IPS DF 6.9 (cell line): ENCODE measurements at regions not wholly inside any gene's neighbourhood (a gene's known extent, or its start where the extent isn't known, plus 50 kb on each side); places are given as distances from the start of the nearest gene placed in this dataset.

ENCODE experiments used
- DNase-seq: peaks from one replicate; pipeline ENCODE4 v3.0.0-alpha.2; 2013; ENCODE audit warnings: low read depth, low spot score
- H3K27ac ChIP-seq: one replicate; pipeline ENCODE4 v1.5.1; 2013; ENCODE audit warnings: low read length, control low read depth
- H3K27me3 ChIP-seq: 2 replicates; pipeline ENCODE4 v1.6.1; 2013; ENCODE audit warnings: mild to moderate bottlenecking, low read length; ENCODE audit not compliant: control insufficient read depth, insufficient read depth
- H3K36me3 ChIP-seq: 2 replicates; pipeline ENCODE4 v1.6.1; 2013; ENCODE audit warnings: low read length; ENCODE audit not compliant: control insufficient read depth, insufficient read depth
- H3K4me1 ChIP-seq: 2 replicates; pipeline ENCODE4 v1.6.1; 2013; ENCODE audit warnings: low read length; ENCODE audit not compliant: control insufficient read depth, insufficient read depth
- H3K4me3 ChIP-seq: 2 replicates; pipeline ENCODE4 v1.5.1; 2013; ENCODE audit warnings: mild to moderate bottlenecking, low read length
- H3K9me3 ChIP-seq: 2 replicates; pipeline ENCODE4 v1.6.1; 2013; ENCODE audit warnings: low read length, inconsistent platforms; ENCODE audit not compliant: control insufficient read depth, insufficient read depth
- WGBS: extraction: QIAGEN DNeasy Blood & Tissue Kit; methylation state at CpG from one replicate; pipeline ENCODE4 v1.1.7; 2013; ENCODE audit warnings: mixed read lengths, missing lambda C conversion rate; ENCODE audit not compliant: insufficient read length, insufficient coverage; 5-methylcytosine and 5-hydroxymethylcytosine counted together

GRCh38 chr9:104326912-104327311, 177.2 kb upstream of the OR13F1 start:
- Histone ChIP-seq H3K4me3 (no peak overlapping the region), H3K4me1 (no peaks in the 10 kb centered on the region), H3K9me3 (no peaks in the 10 kb centered on the region), H3K27me3 (no peaks in the 10 kb centered on the region), H3K27ac (no peak overlapping the region), H3K36me3 (no peaks in the 10 kb centered on the region)
- no CpG with 5 or more reads among the region's 2 CpGs for WGBS
- DNase-seq = no peak

- H3K4me3 ChIP-seq = no peak overlapping the region
- no peaks in the 10 kb centered on the region for H3K9me3 ChIP-seq
- H3K4me1 ChIP-seq = no peaks in the 10 kb centered on the region; the same call in 1 of the 2 replicates
- H3K27ac ChIP-seq = no peak overlapping the region
- no peak for DNase-seq
- H3K27me3 ChIP-seq = no peaks in the 10 kb centered on the region
- H3K36me3 ChIP-seq = no peaks in the 10 kb centered on the region
- 100% methylated on average over 1 of the region's 18 CpGs for WGBS
These were observed 174.8 kb upstream of the OR13F1 start for GRCh38 chr9:104329245-104329644.

- Histone ChIP-seq H3K9me3 (no peaks in the 10 kb centered on the region), H3K27me3 (no peaks in the 10 kb centered on the region), H3K36me3 (no peaks in the 10 kb centered on the region), H3K27ac (no peak overlapping the region), H3K4me1 (no peaks in the 10 kb centered on the region; the same call in 1 of the 2 replicates), H3K4me3 (no peak overlapping the region)
- no peak for DNase-seq
- WGBS = no CpG with 5 or more reads among the region's 3 CpGs
These were observed 173.2 kb upstream of the OR13F1 start for GRCh38 chr9:104330841-104331240.

- H3K4me3 ChIP-seq = no peak overlapping the region
- H3K27me3 ChIP-seq = no peaks in the 10 kb centered on the region
- H3K36me3 ChIP-seq = no peaks in the 10 kb centered on the region
- DNase-seq = no peak
- no peaks in the 10 kb centered on the region; the same call in 1 of the 2 replicates for H3K4me1 ChIP-seq
- no CpG with 5 or more reads among the region's 4 CpGs for WGBS
- no peaks in the 10 kb centered on the region for H3K9me3 ChIP-seq
- no peak overlapping the region for H3K27ac ChIP-seq
These were observed 169.5 kb upstream of the OR13F1 start for GRCh38 chr9:104334549-104334948.

- H3K9me3 ChIP-seq = no peaks in the 10 kb centered on the region
- no peak for DNase-seq
- H3K36me3 ChIP-seq = no peaks in the 10 kb centered on the region
- H3K27ac ChIP-seq = no peak overlapping the region
- no peaks in the 10 kb centered on the region for H3K4me1 ChIP-seq
- no peak overlapping the region for H3K4me3 ChIP-seq
- no peaks in the 10 kb centered on the region for H3K27me3 ChIP-seq
These were observed 164.4 kb upstream of the OR13F1 start for GRCh38 chr9:104339692-104340091.

- Histone ChIP-seq H3K27ac (no peak overlapping the region), H3K36me3 (no peaks in the 10 kb centered on the region), H3K4me3 (no peak overlapping the region), H3K4me1 (no peaks in the 10 kb centered on the region), H3K9me3 (no peaks in the 10 kb centered on the region), H3K27me3 (no peaks in the 10 kb centered on the region)
- DNase-seq = no peak
- WGBS = no CpG with 5 or more reads among the region's 3 CpGs
These were observed 161.5 kb upstream of the OR13F1 start for GRCh38 chr9:104342552-104342951.

GRCh38 chr9:104345061-104345460, 159.0 kb upstream of the OR13F1 start:
- no peak for DNase-seq
- H3K4me3 ChIP-seq = no peak overlapping the region
- no peak overlapping the region for H3K27ac ChIP-seq
- H3K36me3 ChIP-seq = no peaks in the 10 kb centered on the region
- H3K27me3 ChIP-seq = no peaks in the 10 kb centered on the region
- no peaks in the 10 kb centered on the region for H3K9me3 ChIP-seq
- no CpG with 5 or more reads among the region's 3 CpGs for WGBS
- H3K4me1 ChIP-seq = no peaks in the 10 kb centered on the region

- H3K9me3 ChIP-seq = no peaks in the 10 kb centered on the region
- no peak for DNase-seq
- H3K36me3 ChIP-seq = no peaks in the 10 kb centered on the region
- no peak overlapping the region for H3K4me3 ChIP-seq
- no peak overlapping the region for H3K27ac ChIP-seq
- WGBS = 100% methylated on average over 4 of the region's 5 CpGs
- no peaks in the 10 kb centered on the region for H3K27me3 ChIP-seq
- no peaks in the 10 kb centered on the region; the same call in 1 of the 2 replicates for H3K4me1 ChIP-seq
These were observed 153.5 kb upstream of the OR13F1 start for GRCh38 chr9:104350541-104350940.

- Histone ChIP-seq H3K27me3 (no peaks in the 10 kb centered on the region), H3K9me3 (no peaks in the 10 kb centered on the region), H3K4me3 (no peak overlapping the region), H3K4me1 (no peaks in the 10 kb centered on the region; the same call in 1 of the 2 replicates), H3K27ac (no peak overlapping the region), H3K36me3 (no peaks in the 10 kb centered on the region)
- DNase-seq = no peak
- no CpG with 5 or more reads among the region's 3 CpGs for WGBS
These were observed 152.3 kb upstream of the OR13F1 start for GRCh38 chr9:104351726-104352125.

- Histone ChIP-seq H3K36me3 (no peaks in the 10 kb centered on the region; the same call in 1 of the 2 replicates), H3K27ac (no peak overlapping the region), H3K27me3 (no peaks in the 10 kb centered on the region), H3K9me3 (no peaks in the 10 kb centered on the region), H3K4me3 (no peak overlapping the region), H3K4me1 (no peaks in the 10 kb centered on the region)
- no peak for DNase-seq
- no CpG with 5 or more reads among the region's 11 CpGs for whole genome bisulfite sequencing
These were observed 142.9 kb upstream of the OR13F1 start for GRCh38 chr9:104361207-104361606.

GRCh38 chr9:104362912-104363472, 141.1 kb upstream of the OR13F1 start:
- no peaks in the 10 kb centered on the region; the same call in 1 of the 2 replicates for H3K36me3 ChIP-seq
- no peaks in the 10 kb centered on the region for H3K4me1 ChIP-seq
- DNase-seq = no peak
- H3K9me3 ChIP-seq = no peaks in the 10 kb centered on the region
- H3K4me3 ChIP-seq = no peak overlapping the region
- no CpG with 5 or more reads among the region's 28 CpGs for whole genome bisulfite sequencing
- H3K27ac ChIP-seq = no peak overlapping the region
- no peaks in the 10 kb centered on the region for H3K27me3 ChIP-seq
